ENCODE measurements at regions not wholly inside any gene's neighbourhood (a gene's known extent, or its start where the extent isn't known, plus 50 kb on each side); places are given as distances from the start of the nearest gene placed in this dataset.

GRCh38 chr2:62641410-62641843, 64.1 kb upstream of the EHBP1 start:
- TF ChIP-seq CTCF (conservative IDR thresholded peaks at IDR 0.05; ENCODE audit: low read depth, low read length) (no peak), EZH2 (IDR thresholded peaks at IDR 0.05; ENCODE audit: low read length, unreplicated experiment) (no peak), EZH2phosphoT487 (IDR thresholded peaks at IDR 0.05; ENCODE audit: borderline replicate concordance, low read length) (no peak)

All from PC-3 (cell line).